ENCODE measurements at regions not wholly inside any gene's neighbourhood (a gene's known extent, or its start where the extent isn't known, plus 50 kb on each side); places are given as distances from the start of the nearest gene placed in this dataset.
"Not testable (repeated sequence)": the region's sequence is repeated elsewhere in the genome, so short reads cannot be mapped to it uniquely, and the experiment has no call there.

DNA sequence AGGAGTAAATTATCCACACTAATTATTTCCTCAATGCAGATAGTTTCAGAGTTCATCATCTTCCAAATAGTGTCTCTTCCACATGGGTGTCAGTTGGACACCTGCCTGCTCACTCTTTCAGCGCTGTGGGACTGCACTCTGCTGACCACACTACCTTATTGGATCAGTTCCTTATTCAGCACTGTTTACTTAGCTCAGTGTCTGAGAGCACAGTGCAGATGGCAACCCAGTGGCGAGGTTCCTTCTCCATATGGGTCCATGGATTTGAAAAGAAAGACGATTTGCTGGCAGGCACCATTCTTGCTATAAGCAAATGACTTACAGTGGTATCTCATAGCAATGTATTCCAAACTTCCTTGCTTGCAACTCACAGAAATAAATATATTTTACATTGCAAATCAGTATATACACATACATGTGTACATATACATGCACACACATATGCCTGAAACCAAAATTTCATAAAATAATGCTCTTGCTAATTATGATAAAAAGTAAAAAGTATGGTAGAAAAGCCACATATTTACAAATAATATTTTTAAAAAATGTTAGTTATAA lies 354.8 kb downstream of the INSIG2 start:
- no peak for DNase-seq

- DNase-seq = no peak
Measured at GRCh38 chr2:118442046-118442445, 353.8 kb downstream of the INSIG2 start.

DNA sequence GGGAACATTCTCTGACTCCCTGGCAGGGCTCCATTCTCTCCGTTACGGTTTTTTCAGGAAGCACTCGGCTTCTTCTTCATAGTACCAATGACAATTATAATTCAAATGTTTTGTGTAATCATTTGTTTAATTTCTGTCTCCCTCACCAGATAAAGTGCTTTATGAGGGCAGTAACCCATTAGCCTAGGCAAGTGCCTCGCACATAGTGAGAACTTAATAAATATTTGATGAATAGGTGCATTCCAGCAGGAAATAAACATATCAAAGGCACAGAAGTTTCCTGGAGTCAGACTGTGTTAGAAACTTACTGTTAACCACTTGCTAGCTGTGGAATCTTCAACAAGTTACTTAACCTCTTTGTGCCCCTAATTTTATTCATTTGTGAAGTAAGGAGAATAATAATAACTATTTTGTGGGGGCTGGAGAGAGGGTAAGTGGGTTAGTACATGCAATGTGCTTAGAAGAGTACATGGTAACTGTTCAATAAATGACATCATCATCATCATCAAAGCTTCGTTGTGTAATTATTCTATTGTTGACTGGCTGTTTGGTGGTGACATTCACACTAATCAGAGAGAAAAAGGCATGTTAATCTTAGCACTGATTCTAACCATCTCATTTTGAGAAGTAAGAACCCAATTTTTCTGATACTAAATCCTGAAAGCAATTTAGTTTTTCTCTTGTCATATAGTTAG lies 352.3 kb downstream of the INSIG2 start:
- no peak for DNase-seq

DNA sequence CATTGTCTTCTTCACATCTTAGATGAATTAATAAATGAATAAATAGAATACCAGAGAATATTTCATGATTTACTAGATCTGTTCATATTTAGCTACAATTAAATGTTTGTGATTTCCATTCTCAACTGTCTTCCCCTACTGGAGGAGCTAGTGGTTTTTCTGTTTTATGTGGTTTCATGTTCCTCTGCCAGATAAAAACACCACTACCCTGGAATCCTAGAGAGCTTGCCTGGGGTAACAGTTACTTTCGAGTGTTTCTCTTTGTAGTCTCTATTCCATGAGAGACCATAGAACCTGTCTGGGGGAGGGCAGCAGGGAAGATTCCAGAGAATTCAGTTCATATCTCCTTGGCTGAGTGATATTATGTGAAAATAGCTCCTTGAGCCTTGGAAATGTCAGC lies 349.2 kb downstream of the INSIG2 start:
- no peak for DNase-seq

GRCh38 chr2:118431997-118432396 lies 343.7 kb downstream of the INSIG2 start:
- no peak for DNase-seq

DNA sequence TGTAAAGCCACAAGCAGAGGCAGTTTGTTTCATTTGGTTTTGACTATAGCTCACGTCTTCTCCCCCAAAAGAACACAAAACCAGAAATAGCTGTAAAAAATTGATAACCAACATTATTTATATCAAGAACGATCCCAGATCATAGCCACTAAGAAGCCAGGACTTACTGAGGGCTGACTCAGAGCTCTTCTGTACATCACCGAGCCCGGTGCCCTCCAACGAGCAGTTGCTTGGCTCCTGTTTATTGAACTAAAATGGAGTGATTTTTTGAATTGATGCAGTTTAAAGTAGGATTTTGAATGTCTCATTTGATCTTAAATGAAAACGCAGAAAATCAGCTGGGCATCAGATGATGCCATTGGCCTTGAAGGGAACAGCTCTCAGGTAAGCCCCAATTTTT lies 343.3 kb downstream of the INSIG2 start:
- no peak for DNase-seq

DNA sequence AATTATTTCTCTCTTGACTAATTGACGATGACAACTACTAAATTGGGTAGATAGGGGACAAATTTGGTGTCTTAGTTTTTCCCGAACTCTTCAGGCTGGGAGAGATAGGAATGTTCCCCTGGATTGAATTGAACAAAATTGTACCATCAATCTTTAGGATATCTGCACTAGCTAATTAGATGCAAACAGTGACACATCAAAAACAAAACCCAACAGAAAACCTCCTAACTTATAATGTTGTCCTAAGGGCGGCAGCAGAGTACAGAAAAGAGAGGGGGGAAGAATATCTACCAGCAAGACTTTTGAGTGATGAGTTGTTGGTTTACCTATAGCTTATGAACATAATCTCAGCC lies 342.9 kb downstream of the INSIG2 start:
- no peak for DNase-seq

- no peak for DNase-seq
Measured at GRCh38 chr2:118430510-118431164, 342.4 kb downstream of the INSIG2 start.

GRCh38 chr2:118425191-118425590 lies 336.9 kb downstream of the INSIG2 start:
- DNase-seq = no peak

GRCh38 chr2:118423776-118424175 lies 335.5 kb downstream of the INSIG2 start:
- DNase-seq = no peak

DNA sequence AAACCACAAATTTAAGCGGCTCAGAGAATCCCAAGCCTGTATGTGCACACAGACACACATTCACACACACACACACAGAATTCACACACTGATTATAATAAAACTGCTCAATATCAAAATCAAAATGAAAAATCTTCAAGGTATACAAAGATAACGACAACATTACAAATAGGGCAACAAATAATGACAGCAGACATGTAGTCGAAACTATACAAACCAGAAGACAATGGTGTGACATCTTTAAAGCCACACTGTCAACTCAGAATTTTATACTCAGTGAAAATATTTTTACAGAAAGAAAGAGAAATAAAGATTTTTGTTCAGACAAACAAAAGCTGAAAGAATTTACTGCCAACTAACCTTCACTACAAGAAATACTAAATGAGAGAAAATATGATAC lies 333.4 kb downstream of the INSIG2 start:
- no peak for DNase-seq

- no peak for DNase-seq
Measured at GRCh38 chr2:118417406-118418120, 329.3 kb downstream of the INSIG2 start.

DNA sequence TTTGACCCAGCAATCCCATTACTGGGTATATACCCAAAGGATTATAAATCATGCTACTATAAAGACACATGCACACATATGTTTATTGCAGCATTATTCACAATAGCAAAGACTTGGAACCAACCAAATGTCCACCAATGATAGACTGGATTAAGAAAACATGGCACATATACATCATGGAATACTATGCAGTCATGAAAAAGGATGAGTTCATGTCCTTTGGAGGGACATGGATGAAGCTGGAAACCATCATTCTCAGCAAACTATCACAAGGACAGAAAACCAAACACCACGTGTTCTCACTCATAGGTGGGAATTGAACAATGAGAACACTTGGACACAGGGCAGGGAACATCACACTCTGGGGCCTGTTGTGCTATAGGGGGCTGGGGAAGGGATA lies 326.9 kb downstream of the INSIG2 start:
- DNase-seq = not testable (repeated sequence)

DNA sequence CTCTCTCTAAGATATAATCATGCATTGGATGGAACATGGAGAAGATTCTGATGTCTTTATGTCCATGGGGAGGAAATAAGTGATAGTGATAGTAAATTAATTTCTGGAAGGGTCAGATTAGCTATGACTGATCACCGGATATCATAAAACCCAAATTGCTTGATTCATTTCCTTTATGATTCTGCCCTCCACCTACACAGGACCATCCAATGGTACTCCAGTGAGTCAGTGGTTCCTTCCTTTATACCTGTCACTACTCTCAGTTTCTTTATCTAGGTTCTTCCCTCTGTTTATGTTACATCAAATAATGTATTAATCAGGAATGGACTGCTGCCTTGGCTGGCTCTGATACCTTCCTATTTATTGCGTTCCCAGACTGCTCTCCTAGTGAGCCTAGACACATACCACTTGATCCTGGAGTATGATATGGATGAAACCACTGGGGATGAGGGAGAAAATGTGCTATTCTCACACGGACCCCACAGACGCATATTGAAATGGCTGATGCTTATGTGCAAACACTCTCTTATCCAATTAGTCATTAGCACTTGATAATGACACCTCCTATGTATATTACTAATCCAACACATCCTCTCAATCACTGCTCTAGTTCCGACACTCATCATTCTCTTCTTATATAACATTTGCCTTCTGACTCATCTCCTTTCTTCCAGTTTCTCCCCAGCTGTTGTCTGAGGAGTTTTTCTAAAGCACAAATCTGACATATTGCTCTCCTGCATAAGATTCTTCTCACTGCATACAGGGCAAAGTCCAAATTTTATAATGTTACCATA lies 315.6 kb downstream of the INSIG2 start:
- DNase-seq = no peak

- no peak for DNase-seq
Measured at GRCh38 chr2:118388771-118389170, 300.5 kb downstream of the INSIG2 start.

GRCh38 chr2:118387509-118387908 lies 299.2 kb downstream of the INSIG2 start:
- DNase-seq = no peak

GRCh38 chr2:118386641-118387302 lies 298.5 kb downstream of the INSIG2 start:
- no peak for DNase-seq

DNA sequence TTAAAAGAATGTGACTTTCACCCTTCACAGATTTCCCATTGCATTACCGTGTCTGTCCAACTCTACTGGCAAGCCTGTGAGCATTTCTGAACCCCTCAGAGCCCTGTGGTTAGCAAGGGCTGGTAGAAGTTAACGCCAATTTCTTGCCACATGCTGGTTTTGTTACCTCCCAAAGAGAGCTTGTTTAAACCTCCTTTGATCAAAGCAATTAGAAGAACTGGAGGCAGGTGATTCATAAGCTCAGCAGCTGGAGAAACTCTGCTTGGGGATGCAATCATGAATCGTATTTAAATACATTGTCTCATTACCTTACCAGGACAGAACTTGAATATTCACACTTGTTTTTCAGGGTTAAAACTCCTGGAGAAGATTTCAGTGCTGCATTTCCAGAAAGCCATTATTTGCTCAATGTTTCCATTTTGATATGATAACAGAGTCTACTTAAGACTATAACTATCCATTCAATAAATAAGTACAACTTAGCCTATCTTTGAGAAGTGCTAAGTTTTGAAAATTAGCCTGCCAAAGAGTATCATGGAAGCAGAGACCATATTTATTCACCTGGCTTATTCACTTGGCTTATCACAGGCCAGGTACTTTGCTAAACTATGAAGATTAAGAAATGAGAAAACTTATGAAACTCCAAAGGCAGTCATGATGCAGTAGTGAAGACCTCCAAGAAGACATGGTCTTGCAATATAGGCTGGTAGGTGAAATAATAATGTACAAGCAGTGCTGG lies 292.8 kb downstream of the INSIG2 start:
- DNase-seq = no peak

DNA sequence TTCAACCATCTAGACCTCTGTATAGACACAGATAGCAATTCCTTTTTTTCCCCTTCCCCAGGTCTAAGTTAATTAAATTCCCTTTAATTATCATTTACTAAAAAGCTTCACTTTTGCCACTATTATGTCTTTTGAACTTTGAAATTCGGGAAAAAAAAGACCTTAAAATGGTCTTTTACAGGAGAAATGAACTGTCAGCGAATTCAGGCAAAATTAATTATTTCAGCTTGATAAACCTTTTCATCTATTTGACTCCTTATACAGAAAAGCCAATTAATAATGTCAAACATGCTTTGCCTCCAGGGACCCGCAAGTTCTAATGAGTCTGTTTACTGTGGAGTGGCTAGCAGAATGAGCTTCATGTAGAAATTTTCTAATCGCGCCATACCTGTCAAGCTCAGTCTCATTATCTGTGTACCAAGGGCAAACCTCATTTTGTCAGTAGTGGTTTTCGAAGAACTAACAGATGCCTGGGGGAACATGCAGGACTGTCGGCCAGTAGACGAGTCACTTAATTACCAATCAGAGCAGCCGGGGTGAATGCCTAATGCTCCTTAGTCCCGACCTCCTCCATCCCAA lies 287.7 kb downstream of the INSIG2 start:
- no peak for DNase-seq

DNA sequence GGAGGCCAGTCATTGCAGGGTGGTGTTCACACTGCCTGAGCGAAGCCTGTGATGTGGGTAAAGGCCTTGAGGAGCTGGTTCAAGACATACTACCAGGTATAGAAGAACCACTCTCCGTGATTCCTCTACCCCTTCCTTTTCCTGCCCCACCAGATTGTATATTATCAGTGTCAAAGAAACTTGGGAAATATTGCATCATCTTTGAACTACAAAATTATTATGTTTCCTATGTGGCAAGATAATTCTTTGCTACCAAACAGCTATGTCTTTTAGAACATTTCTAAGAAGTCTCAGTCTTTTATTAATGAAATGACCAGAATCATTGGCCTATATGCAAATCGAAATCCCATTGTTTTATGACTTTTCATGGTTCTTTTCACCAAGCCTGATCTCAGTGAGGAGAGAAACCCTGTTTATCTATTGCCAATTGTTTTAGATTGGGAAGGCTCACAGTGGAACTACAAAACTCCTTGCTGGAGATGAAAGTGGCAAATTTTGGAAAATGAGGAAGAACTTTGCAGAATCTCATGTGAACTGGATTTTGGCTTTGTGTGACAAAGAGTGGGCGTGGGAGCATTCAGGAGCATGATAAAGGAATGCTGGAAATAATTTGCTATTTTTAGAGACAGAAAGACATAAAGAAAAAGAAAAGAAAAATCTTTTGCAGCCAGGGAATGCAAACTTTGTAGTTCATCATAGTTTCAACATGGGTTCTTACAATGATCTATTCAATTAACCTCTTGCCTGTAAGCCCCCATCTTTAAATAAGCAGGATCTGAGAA lies 286.9 kb downstream of the INSIG2 start:
- DNase-seq = no peak

Data from suppressor macrophage treated with lipopolysaccharide for 1 hour (primary cell).